CD14-positive monocyte (primary cell): ENCODE measurements at regions not wholly inside any gene's neighbourhood (a gene's known extent, or its start where the extent isn't known, plus 50 kb on each side); places are given as distances from the start of the nearest gene placed in this dataset.

Experiments used
- DNase-seq, 3 donors: peaks; one replicate each; pipeline ENCODE4 v3.0.0-alpha.2; 2011 to 2022
- H2AFZ ChIP-seq: 2 replicates; pipeline ENCODE4 v1.6.0; 2012; ENCODE audit warnings: mild to moderate bottlenecking, low read depth, low read length, inconsistent platforms; ENCODE audit not compliant: insufficient read depth, poor library complexity, severe bottlenecking
- H3K27ac ChIP-seq, 2 donors: 1 replicate in 1 of 2; 2 replicates in 1 of 2; pipeline ENCODE4 v1.5.1; 2012 to 2013; ENCODE audit warnings: low read length in 2 of 2, control low read depth in 1 of 2, inconsistent platforms in 1 of 2, low read depth in 1 of 2, mild to moderate bottlenecking in 1 of 2
- H3K27me3 ChIP-seq, 2 donors: one replicate each; pipeline versions ENCODE4 v1.6.0 to v1.6.1; 2011 to 2013; ENCODE audit warnings: low read length in 2 of 2; ENCODE audit not compliant: control insufficient read depth in 2 of 2, insufficient read depth in 2 of 2
- H3K36me3 ChIP-seq, 2 donors: replicated peaks in 1 of 2; 1 replicate in 1 of 2; 2 replicates in 1 of 2; pipeline versions ENCODE4 v1.5.1 to v1.6.1; 2012 to 2013; ENCODE audit warnings: low read length in 2 of 2, control low read depth in 1 of 2, inconsistent platforms in 1 of 2, mild to moderate bottlenecking in 1 of 2; ENCODE audit not compliant: insufficient read depth in 2 of 2, control insufficient read depth in 1 of 2
- H3K4me1 ChIP-seq, 2 donors: 1 replicate in 1 of 2; 2 replicates in 1 of 2; pipeline versions ENCODE4 v1.5.1 to v1.6.1; 2012 to 2013; ENCODE audit warnings: low read length in 2 of 2, control low read depth in 1 of 2, inconsistent platforms in 1 of 2, mild to moderate bottlenecking in 1 of 2, moderate library complexity in 1 of 2; ENCODE audit not compliant: insufficient read depth in 2 of 2, control insufficient read depth in 1 of 2
- H3K4me2 ChIP-seq: replicated peaks from 2 replicates; pipeline ENCODE3; 2012; ENCODE audit warnings: low read length, moderate library complexity, mild to moderate bottlenecking; ENCODE audit not compliant: poor library complexity, severe bottlenecking; ENCODE audit errors: extremely low read depth
- H3K4me3 ChIP-seq, 3 experiments: fragments of 200-600 bp in 1 of 3; sonication (generic) in 1 of 3; replicated peaks in 1 of 3; 1 replicate in 2 of 3; 2 replicates in 1 of 3; pipeline ENCODE4 v1.5.1; 2011 to 2013; ENCODE audit warnings: low read length in 3 of 3, mild to moderate bottlenecking in 3 of 3, control low read depth in 2 of 3, low read depth in 2 of 3, inconsistent platforms in 1 of 3, moderate library complexity in 1 of 3
- H3K79me2 ChIP-seq: 2 replicates; pipeline ENCODE4 v1.6.0; 2012; ENCODE audit warnings: mild to moderate bottlenecking, control low read depth, inconsistent platforms, low read length, moderate library complexity; ENCODE audit not compliant: insufficient read depth
- H3K9ac ChIP-seq: 2 replicates; pipeline ENCODE4 v1.6.0; 2017; ENCODE audit warnings: low read length, mild to moderate bottlenecking; ENCODE audit not compliant: insufficient read depth, poor library complexity, severe bottlenecking
- H3K9me3 ChIP-seq, 2 donors: replicated peaks in 1 of 2; 1 replicate in 1 of 2; 2 replicates in 1 of 2; pipeline versions ENCODE4 v1.5.1 to v1.6.1; 2012 to 2013; ENCODE audit warnings: low read length in 2 of 2, control low read depth in 1 of 2; ENCODE audit not compliant: control insufficient read depth in 1 of 2, insufficient read depth in 1 of 2
- H4K20me1 ChIP-seq: 2 replicates; pipeline ENCODE4 v1.6.0; 2012; ENCODE audit warnings: mild to moderate bottlenecking, low read length, control low read depth, moderate library complexity; ENCODE audit not compliant: insufficient read depth
- H3K27ac Mint-ChIP-seq, 7 donors: one replicate each; pipeline ENCODE4 v1.8.0; 2020; ENCODE audit warnings: mild to moderate bottlenecking in 7 of 7, mixed read lengths in 7 of 7, moderate library complexity in 6 of 7, inconsistent platforms in 2 of 7
- H3K27me3 Mint-ChIP-seq, 3 donors: one replicate each; pipeline ENCODE4 v1.8.0; 2021 to 2022; ENCODE audit warnings: low read depth in 3 of 3, mild to moderate bottlenecking in 3 of 3, mixed read lengths in 3 of 3, moderate library complexity in 3 of 3, inconsistent platforms in 1 of 3
- H3K36me3 Mint-ChIP-seq, 2 donors: one replicate each; pipeline ENCODE4 v1.8.0; 2020; ENCODE audit warnings: mixed read lengths in 2 of 2, inconsistent platforms in 1 of 2, mild to moderate bottlenecking in 1 of 2
- H3K4me1 Mint-ChIP-seq: one replicate; pipeline ENCODE4 v1.8.0; 2020; ENCODE audit warnings: mild to moderate bottlenecking, mixed read lengths
- H3K4me3 Mint-ChIP-seq, 2 donors: one replicate each; pipeline ENCODE4 v1.8.0; 2020; ENCODE audit warnings: mild to moderate bottlenecking in 2 of 2, mixed read lengths in 2 of 2, moderate library complexity in 1 of 2
- H3K9me3 Mint-ChIP-seq, 7 donors: one replicate each; pipeline ENCODE4 v1.8.0; 2020 to 2022; ENCODE audit warnings: mixed read lengths in 7 of 7, mild to moderate bottlenecking in 6 of 7, moderate library complexity in 6 of 7, inconsistent platforms in 2 of 7
- CTCF ChIP-seq: fragments of 200-600 bp; IDR thresholded peaks from one replicate; pipeline ENCODE4 v1.8.0; 2022; ENCODE audit warnings: antibody characterized with exemption, mild to moderate bottlenecking
- WGBS: methylation state at CpG from one replicate; pipeline ENCODE4 v1.1.5; 2013; ENCODE audit warnings: missing lambda C conversion rate; ENCODE audit not compliant: insufficient coverage; 5-methylcytosine and 5-hydroxymethylcytosine counted together
- intact Hi-C, 2 donors: fragments of 100-400 bp; cut with micrococcal nuclease; formaldehyde crosslinking; loops; one replicate each; pipeline versions ENCODE4 v1.15.0 to v1.15.1; 2023

DNA sequence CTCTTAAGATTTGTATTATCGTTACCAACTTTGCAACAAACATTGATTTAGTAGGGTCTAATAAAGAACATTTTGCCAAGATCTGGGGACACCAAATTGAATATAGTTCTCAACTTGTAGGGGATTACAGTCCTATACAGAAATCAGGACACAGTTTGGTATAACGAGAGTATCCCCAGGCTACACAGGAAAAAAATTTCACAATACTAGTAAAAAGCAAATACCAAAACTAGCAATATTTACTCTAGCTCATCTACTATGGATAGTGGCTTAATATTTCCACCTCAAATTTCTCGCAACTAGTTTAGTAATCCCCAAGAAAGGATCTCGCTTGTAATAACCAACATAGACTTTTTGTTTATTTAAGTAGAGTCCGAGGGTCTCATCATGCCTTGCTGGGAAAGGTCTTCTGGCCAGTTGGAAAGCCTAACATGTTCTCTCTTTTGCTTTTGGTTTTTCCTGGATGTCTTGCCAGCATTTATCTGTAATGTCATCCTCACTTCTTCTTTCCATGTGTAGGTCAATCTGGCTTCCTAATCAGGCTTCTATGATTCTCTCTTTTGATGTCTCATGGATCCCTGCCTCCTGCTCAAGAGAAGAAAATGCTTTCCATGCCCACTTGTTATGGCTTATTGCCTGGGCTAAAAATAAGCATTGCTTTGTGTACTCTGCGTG lies 104.7 kb upstream of the KCNK2 start:
- H3K27me3 Mint-ChIP-seq, result peaks cover 0 to 2% (median 2%) of the 10 kb centered on the region in 3 donors
- H3K36me3 Mint-ChIP-seq, result no peaks in the 10 kb centered on the region
- no peak overlapping the region for H3K27ac Mint-ChIP-seq
- no peaks in the 10 kb centered on the region for H3K36me3 ChIP-seq
- no CpG with 5 or more reads among the region's 6 CpGs for WGBS
- H3K27me3 ChIP-seq, result no peaks in the 10 kb centered on the region
- H3K4me3 Mint-ChIP-seq, result no peak overlapping the region
- peaks cover 0 to 8% (median 5%) of the 10 kb centered on the region in 7 donors for H3K9me3 Mint-ChIP-seq
- no peaks in the 10 kb centered on the region for H3K4me1 ChIP-seq
- no peaks in the 10 kb centered on the region for H3K4me1 Mint-ChIP-seq
- no peak overlapping the region for H3K4me3 ChIP-seq
- no peak overlapping the region for H3K4me2 ChIP-seq
- no peak overlapping the region for H3K27ac ChIP-seq
- intact Hi-C loops, result no loop called here
- no peaks in the 10 kb centered on the region for H3K79me2 ChIP-seq
- H2AFZ ChIP-seq, result no peak overlapping the region
- DNase-seq, result no peak
- peaks cover 0 to 5% of the 10 kb centered on the region in 2 donors for H3K9me3 ChIP-seq
- no peaks in the 10 kb centered on the region for H4K20me1 ChIP-seq
- TF ChIP-seq CTCF, result no peak
- no peak overlapping the region for H3K9ac ChIP-seq

DNA sequence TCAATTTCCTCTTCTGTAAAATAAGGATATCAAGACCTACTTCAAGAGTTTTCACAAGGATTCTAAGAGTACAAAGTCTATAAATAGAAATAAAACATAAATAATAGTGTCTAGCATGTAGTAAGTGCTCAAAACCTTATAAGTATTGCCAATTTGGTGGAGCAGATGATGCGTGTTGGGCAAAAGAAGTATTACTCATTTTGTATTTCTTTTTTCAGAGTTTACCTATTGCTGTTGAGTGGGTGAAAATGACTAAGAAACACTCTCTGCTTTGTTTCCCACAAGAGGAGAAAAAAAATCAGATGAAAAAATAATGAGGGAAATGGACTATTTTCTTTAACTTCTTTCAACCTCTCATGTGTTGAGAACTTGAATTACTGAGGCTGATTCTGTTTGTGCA lies 103.3 kb upstream of the KCNK2 start:
- Histone ChIP-seq H3K79me2 (no peaks in the 10 kb centered on the region), H4K20me1 (no peaks in the 10 kb centered on the region), H3K27ac (no peak overlapping the region), H3K4me1 (no peaks in the 10 kb centered on the region), H3K36me3 (no peaks in the 10 kb centered on the region), H3K27me3 (no peaks in the 10 kb centered on the region), H3K4me3 (no peak overlapping the region), H2AFZ (no peak overlapping the region), H3K9ac (no peak overlapping the region), H3K4me2 (no peak overlapping the region), H3K9me3 (peaks cover 0 to 5% of the 10 kb centered on the region in 2 donors)
- TF ChIP-seq CTCF, result no peak
- intact Hi-C loops, result no loop called here
- no peak overlapping the region for H3K4me3 Mint-ChIP-seq
- H3K27me3 Mint-ChIP-seq, result peaks cover 0 to 2% (median 0%) of the 10 kb centered on the region in 3 donors
- no peak overlapping the region for H3K27ac Mint-ChIP-seq
- no peaks in the 10 kb centered on the region for H3K36me3 Mint-ChIP-seq
- no peak for DNase-seq
- peaks cover 0 to 8% (median 6%) of the 10 kb centered on the region in 7 donors for H3K9me3 Mint-ChIP-seq
- WGBS, result no CpG with 5 or more reads among the region's 1 CpG
- no peaks in the 10 kb centered on the region for H3K4me1 Mint-ChIP-seq
